HG03108 (cell line): ENCODE measurements at regions not wholly inside any gene's neighbourhood (a gene's known extent, or its start where the extent isn't known, plus 50 kb on each side); places are given as distances from the start of the nearest gene placed in this dataset.
A peak's percentile ranks its signal among the peaks of the same experiment; 100 is the strongest.

Experiments
- ATAC-seq: cut with Tn5 transposase; IDR thresholded peaks from one replicate; pipeline ENCODE4 v1.9.1; 2021; ENCODE audit warnings: moderate library complexity; ENCODE audit not compliant: unreplicated experiment

GRCh38 chr4:36919721-36920120, 324.8 kb upstream of the NWD2 start:
- ATAC-seq: no peak

- ATAC-seq: no peak
These were observed 322.9 kb upstream of the NWD2 start for GRCh38 chr4:36921476-36922216.

- no peak for ATAC-seq
These were observed 313.9 kb upstream of the NWD2 start for GRCh38 chr4:36930562-36931111.

- no peak for ATAC-seq
These were observed 300.3 kb upstream of the NWD2 start for GRCh38 chr4:36944232-36944631.

GRCh38 chr4:36961420-36961819, 283.1 kb upstream of the NWD2 start:
- no peak for ATAC-seq

- no peak for ATAC-seq
These were observed 277.6 kb upstream of the NWD2 start for GRCh38 chr4:36966756-36967460.

- ATAC-seq: no peak
These were observed 265.0 kb upstream of the NWD2 start for GRCh38 chr4:36979533-36979932.

GRCh38 chr4:36990128-36990872, 254.2 kb upstream of the NWD2 start:
- ATAC-seq: peak; percentile 75

GRCh38 chr4:36997727-36998126, 246.8 kb upstream of the NWD2 start:
- no peak for ATAC-seq

GRCh38 chr4:37000281-37000680, 244.3 kb upstream of the NWD2 start:
- ATAC-seq: no peak

GRCh38 chr4:37001688-37002436, 242.7 kb upstream of the NWD2 start:
- ATAC-seq: no peak

GRCh38 chr4:37002625-37003024, 241.9 kb upstream of the NWD2 start:
- ATAC-seq: no peak

- no peak for ATAC-seq
These were observed 236.3 kb upstream of the NWD2 start for GRCh38 chr4:37008199-37008598.

- ATAC-seq: no peak
These were observed 230.0 kb upstream of the NWD2 start for GRCh38 chr4:37014584-37014983.

GRCh38 chr4:37015391-37015790, 229.2 kb upstream of the NWD2 start:
- no peak for ATAC-seq

GRCh38 chr4:37023504-37023903, 221.0 kb upstream of the NWD2 start:
- ATAC-seq: no peak

- ATAC-seq: no peak
These were observed 220.5 kb upstream of the NWD2 start for GRCh38 chr4:37023996-37024395.

- no peak for ATAC-seq
These were observed 203.7 kb upstream of the NWD2 start for GRCh38 chr4:37040816-37041215.

GRCh38 chr4:37043342-37043741, 201.2 kb upstream of the NWD2 start:
- ATAC-seq: no peak

GRCh38 chr4:37051111-37051510, 193.4 kb upstream of the NWD2 start:
- no peak for ATAC-seq

- ATAC-seq: no peak
These were observed 192.7 kb upstream of the NWD2 start for GRCh38 chr4:37051866-37052265.
